ENCODE measurements at regions not wholly inside any gene's neighbourhood (a gene's known extent, or its start where the extent isn't known, plus 50 kb on each side); places are given as distances from the start of the nearest gene placed in this dataset.
"Not testable (repeated sequence)": the region's sequence is repeated elsewhere in the genome, so short reads cannot be mapped to it uniquely, and the experiment has no call there.

DNA sequence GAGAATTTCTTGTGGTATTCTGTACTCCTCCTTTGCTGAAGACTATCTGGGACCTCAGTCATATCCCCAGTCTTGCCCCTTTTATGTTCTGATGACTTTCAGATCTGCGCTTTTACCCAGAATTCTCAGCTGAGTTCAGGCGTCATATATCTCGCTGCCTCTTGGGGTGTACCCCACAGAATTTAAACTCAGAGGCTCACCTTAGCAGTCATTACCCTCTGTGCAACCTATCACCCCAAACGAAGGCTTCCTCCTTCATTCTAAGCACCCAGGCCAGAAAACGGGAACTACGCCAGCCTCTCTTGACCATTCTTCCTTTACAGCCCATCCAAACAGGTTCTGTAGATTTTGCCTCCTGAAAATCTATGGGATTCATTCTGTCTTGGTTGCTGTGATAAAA, 574.8 kb upstream of the C16orf82 start:
- no peak overlapping the region for H3K4me3 ChIP-seq (ENCODE audit: low read depth, poor library complexity, severe bottlenecking)
- intact Hi-C loops (cut with DNase I; ENCODE audit: low total_unique reads) = no loop called here
- TF ChIP-seq POLR2A (IDR thresholded peaks at IDR 0.05) = no peak
- TF ChIP-seq, protein P1, sequence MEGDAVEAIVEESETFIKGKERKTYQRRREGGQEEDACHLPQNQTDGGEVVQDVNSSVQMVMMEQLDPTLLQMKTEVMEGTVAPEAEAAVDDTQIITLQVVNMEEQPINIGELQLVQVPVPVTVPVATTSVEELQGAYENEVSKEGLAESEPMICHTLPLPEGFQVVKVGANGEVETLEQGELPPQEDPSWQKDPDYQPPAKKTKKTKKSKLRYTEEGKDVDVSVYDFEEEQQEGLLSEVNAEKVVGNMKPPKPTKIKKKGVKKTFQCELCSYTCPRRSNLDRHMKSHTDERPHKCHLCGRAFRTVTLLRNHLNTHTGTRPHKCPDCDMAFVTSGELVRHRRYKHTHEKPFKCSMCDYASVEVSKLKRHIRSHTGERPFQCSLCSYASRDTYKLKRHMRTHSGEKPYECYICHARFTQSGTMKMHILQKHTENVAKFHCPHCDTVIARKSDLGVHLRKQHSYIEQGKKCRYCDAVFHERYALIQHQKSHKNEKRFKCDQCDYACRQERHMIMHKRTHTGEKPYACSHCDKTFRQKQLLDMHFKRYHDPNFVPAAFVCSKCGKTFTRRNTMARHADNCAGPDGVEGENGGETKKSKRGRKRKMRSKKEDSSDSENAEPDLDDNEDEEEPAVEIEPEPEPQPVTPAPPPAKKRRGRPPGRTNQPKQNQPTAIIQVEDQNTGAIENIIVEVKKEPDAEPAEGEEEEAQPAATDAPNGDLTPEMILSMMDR (IDR thresholded peaks at IDR 0.05) = no peak
- DNase-seq (ENCODE audit: low spot score in 2 of 2) = no peak
- WGBS, 2 donors = 85 to 87% methylated on average over 6 of the region's 6 CpGs

DNA sequence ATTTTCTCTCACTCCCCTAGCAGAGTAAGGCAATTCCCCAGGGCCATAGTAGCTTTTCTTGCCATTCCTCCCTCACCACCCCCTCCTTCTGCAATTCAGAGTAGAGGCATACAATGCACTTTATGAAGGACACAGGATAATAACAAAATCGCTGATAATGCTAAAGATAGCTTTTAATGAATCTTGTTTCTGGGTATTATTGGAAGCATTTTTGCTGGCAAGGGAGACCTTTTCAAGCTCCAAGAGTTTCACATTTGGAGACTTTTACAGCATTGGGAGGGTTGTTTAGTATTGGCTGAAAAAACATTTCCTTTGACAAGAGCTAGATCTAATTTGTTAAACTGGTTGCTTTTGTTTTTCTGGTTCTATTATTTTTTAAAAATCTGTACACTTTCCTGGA, 573.0 kb upstream of the C16orf82 start:
- WGBS, 2 donors = 41 to 49% methylated on average over 1 of the region's 1 CpG
- H3K4me3 ChIP-seq (ENCODE audit: low read depth, poor library complexity, severe bottlenecking) = no peak overlapping the region
- intact Hi-C loops (cut with DNase I; ENCODE audit: low total_unique reads) = no loop called here
- no peak for TF ChIP-seq POLR2A (IDR thresholded peaks at IDR 0.05)
- TF ChIP-seq, protein P1 (IDR thresholded peaks at IDR 0.05) = no peak
- no peak for DNase-seq (ENCODE audit: low spot score in 2 of 2)

DNA sequence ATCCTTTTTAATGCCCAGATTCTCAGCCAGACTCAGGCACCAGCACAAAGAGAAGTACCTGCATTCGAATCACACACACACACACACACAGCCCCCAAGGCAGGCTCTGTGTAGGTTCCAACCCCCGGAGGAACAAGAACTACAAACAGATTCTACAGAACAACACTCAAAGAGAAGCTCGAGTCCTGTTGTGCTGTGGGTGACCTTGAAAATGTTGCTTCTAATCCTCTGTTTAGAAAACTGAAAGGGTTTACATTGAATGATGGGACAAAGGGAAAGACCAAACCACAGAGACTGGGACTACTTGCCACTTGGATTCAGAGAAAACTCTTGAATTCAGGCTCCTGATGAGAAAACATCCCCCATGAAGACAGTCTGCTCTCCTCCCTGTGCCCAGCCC, 568.8 kb upstream of the C16orf82 start:
- intact Hi-C loops (cut with DNase I; ENCODE audit: low total_unique reads) = no loop called here
- WGBS, 2 donors = 70 to 75% methylated on average over 3 of the region's 3 CpGs
- TF ChIP-seq, protein P1 (IDR thresholded peaks at IDR 0.05) = no peak
- no peak for TF ChIP-seq POLR2A (IDR thresholded peaks at IDR 0.05)
- H3K4me3 ChIP-seq (ENCODE audit: low read depth, poor library complexity, severe bottlenecking) = no peak overlapping the region
- DNase-seq (ENCODE audit: low spot score in 2 of 2) = no peak

DNA sequence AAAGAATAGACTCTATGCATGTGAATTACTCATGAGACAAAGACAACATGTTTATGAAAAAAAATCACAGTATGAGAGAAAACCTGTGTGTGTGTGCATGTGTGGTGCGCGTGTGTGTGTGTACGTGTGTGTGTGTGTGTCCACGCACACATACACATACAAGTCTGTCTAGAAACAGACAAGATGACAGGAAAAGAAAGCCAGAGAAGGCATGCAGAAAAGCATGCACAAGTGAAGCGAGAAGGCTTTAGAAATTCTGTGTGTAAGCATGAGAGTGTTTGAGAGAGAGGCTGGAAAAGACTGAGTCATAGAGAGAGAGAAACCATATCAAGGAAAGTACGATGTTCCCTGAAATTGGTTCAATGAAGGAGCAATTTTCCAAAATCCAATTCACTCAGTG, 566.4 kb upstream of the C16orf82 start:
- TF ChIP-seq, protein P1 (IDR thresholded peaks at IDR 0.05) = no peak
- no peak for TF ChIP-seq POLR2A (IDR thresholded peaks at IDR 0.05)
- 81 to 84% methylated on average over 6 of the region's 6 CpGs for WGBS, 2 donors
- intact Hi-C loops (cut with DNase I; ENCODE audit: low total_unique reads) = no loop called here
- H3K4me3 ChIP-seq (ENCODE audit: low read depth, poor library complexity, severe bottlenecking) = no peak overlapping the region
- no peak for DNase-seq (ENCODE audit: low spot score in 2 of 2)

DNA sequence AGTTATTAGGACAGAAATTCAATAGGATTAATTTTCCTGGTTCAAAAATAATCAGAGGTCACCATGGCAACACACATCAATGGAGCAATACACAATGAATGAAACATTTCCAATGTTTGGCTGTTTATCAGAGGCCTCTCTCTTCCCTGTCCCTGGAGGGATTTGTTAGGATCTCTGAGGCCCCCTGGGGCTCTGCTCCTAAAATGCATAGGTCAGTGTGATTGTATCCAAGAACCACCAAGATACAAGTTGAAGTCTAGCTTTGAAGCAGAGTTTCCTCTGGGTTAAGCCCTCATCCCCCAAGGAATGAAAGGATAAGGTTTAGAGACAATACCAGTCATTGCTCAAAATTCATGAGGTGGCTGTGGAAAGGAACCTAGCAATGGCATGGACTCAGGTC, 561.2 kb upstream of the C16orf82 start:
- DNase-seq (ENCODE audit: low spot score in 2 of 2) = no peak
- no peak for TF ChIP-seq POLR2A (IDR thresholded peaks at IDR 0.05)
- TF ChIP-seq, protein P1 (IDR thresholded peaks at IDR 0.05) = no peak
- no peak overlapping the region for H3K4me3 ChIP-seq (ENCODE audit: low read depth, poor library complexity, severe bottlenecking)
- intact Hi-C loops (cut with DNase I; ENCODE audit: low total_unique reads) = no loop called here

DNA sequence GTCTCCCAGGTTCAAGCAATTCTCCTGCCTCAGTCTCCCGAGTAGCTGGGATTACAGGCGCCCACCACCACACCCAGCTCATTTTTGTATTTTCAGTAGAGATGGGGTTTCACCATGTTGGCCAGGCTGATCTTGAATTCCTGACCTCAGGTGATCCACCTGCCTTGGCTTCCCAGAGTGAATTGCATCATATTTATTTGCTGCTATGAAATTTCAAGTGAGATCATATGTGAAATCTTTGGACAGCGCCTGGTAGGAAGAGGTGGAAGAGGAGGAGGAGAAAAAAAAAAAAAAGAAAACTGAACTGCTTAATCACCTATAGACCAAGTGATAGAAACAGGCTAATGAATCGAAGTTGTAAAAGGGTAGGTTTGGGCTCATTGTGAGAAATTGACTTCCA, 557.8 kb upstream of the C16orf82 start:
- intact Hi-C loops (cut with DNase I; ENCODE audit: low total_unique reads); H3K4me3 ChIP-seq (ENCODE audit: low read depth, poor library complexity, severe bottlenecking); DNase-seq (ENCODE audit: low spot score in 2 of 2): not testable (repeated sequence)
- WGBS, 2 donors = 81 to 84% methylated on average over 4 of the region's 4 CpGs
